HG03469 (cell line): ENCODE measurements at regions not wholly inside any gene's neighbourhood (a gene's known extent, or its start where the extent isn't known, plus 50 kb on each side); places are given as distances from the start of the nearest gene placed in this dataset.

Experiments used
- ATAC-seq: cut with Tn5 transposase; IDR thresholded peaks from one replicate; pipeline ENCODE4 v1.9.1; 2021; ENCODE audit warnings: mild to moderate bottlenecking, moderate library complexity, moderate number of reproducible peaks; ENCODE audit not compliant: unreplicated experiment

GRCh38 chr7:46653848-46654247, 732.8 kb upstream of the IGFBP3 start:
- ATAC-seq = no peak

- ATAC-seq = no peak
Measured at GRCh38 chr7:46652317-46652716, 731.2 kb upstream of the IGFBP3 start.

GRCh38 chr7:46651561-46652088, 730.6 kb upstream of the IGFBP3 start:
- no peak for ATAC-seq

- no peak for ATAC-seq
Measured at GRCh38 chr7:46651070-46651469, 730.0 kb upstream of the IGFBP3 start.

- no peak for ATAC-seq
Measured at GRCh38 chr7:46649876-46650275, 728.8 kb upstream of the IGFBP3 start.

GRCh38 chr7:46637793-46638735, 717.0 kb upstream of the IGFBP3 start:
- no peak for ATAC-seq

- ATAC-seq = no peak
Measured at GRCh38 chr7:46636022-46636421, 715.0 kb upstream of the IGFBP3 start.

GRCh38 chr7:46633630-46634240, 712.7 kb upstream of the IGFBP3 start:
- no peak for ATAC-seq

- no peak for ATAC-seq
Measured at GRCh38 chr7:46633200-46633599, 712.1 kb upstream of the IGFBP3 start.

GRCh38 chr7:46630031-46630430, 709.0 kb upstream of the IGFBP3 start:
- ATAC-seq = no peak

- no peak for ATAC-seq
Measured at GRCh38 chr7:46628389-46628788, 707.3 kb upstream of the IGFBP3 start.

GRCh38 chr7:46626691-46627310, 705.7 kb upstream of the IGFBP3 start:
- no peak for ATAC-seq

GRCh38 chr7:46626261-46626660, 705.2 kb upstream of the IGFBP3 start:
- ATAC-seq = no peak

- no peak for ATAC-seq
Measured at GRCh38 chr7:46625032-46625431, 704.0 kb upstream of the IGFBP3 start.

GRCh38 chr7:46622251-46622650, 701.2 kb upstream of the IGFBP3 start:
- ATAC-seq = no peak

GRCh38 chr7:46619723-46620310, 698.7 kb upstream of the IGFBP3 start:
- ATAC-seq = no peak

GRCh38 chr7:46616636-46617035, 695.6 kb upstream of the IGFBP3 start:
- ATAC-seq = no peak

- no peak for ATAC-seq
Measured at GRCh38 chr7:46613551-46613950, 692.5 kb upstream of the IGFBP3 start.

- no peak for ATAC-seq
Measured at GRCh38 chr7:46613116-46613515, 692.0 kb upstream of the IGFBP3 start.

- no peak for ATAC-seq
Measured at GRCh38 chr7:46611508-46611907, 690.4 kb upstream of the IGFBP3 start.

- ATAC-seq = no peak
Measured at GRCh38 chr7:46610746-46611145, 689.7 kb upstream of the IGFBP3 start.
